ENCODE measurements at regions not wholly inside any gene's neighbourhood (a gene's known extent, or its start where the extent isn't known, plus 50 kb on each side); places are given as distances from the start of the nearest gene placed in this dataset.

DNA sequence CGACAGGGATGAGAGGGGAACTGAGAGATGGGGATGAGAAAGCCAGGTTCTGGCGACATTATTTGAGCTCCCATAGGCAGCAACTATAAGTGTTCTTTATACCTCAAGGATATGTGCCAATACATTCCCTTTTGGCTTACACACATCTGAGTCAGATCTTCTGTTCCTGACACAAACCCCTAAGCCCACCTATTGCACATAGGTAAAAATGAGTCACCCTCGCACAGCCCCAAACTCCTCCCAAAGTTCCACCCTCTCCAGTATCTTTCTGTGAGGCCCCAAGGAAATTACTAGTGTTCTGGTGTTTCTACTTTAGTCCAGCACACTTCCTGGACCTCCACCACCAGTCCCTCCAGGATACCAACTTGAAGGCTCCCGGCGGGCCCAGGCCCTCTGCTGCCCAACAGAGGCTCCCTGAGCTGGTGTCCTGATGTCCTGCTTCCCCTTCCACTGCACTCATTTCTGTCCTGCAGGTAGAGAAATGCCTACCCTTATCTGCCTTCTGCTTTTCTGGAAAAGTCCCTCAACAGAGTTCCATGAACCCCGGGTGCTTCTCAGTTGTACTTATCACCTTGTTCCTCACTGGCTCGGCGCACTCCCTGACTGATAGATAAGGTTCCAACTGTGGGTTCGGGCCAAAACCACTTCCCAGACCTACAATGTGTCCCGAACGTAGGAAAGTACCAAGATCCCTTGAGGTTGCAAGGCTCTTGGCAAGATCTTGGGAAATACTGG lies 125.5 kb downstream of the EN1 start (continued):
- TF ChIP-seq, protein P1, sequence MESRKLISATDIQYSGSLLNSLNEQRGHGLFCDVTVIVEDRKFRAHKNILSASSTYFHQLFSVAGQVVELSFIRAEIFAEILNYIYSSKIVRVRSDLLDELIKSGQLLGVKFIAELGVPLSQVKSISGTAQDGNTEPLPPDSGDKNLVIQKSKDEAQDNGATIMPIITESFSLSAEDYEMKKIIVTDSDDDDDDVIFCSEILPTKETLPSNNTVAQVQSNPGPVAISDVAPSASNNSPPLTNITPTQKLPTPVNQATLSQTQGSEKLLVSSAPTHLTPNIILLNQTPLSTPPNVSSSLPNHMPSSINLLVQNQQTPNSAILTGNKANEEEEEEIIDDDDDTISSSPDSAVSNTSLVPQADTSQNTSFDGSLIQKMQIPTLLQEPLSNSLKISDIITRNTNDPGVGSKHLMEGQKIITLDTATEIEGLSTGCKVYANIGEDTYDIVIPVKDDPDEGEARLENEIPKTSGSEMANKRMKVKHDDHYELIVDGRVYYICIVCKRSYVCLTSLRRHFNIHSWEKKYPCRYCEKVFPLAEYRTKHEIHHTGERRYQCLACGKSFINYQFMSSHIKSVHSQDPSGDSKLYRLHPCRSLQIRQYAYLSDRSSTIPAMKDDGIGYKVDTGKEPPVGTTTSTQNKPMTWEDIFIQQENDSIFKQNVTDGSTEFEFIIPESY (IDR thresholded peaks at IDR 0.05; ENCODE audit: borderline replicate concordance, low read depth) = no peak
- TF ChIP-seq RFX5 (IDR thresholded peaks at IDR 0.05; ENCODE audit: low read length) (no peak), FOSL2 (IDR thresholded peaks at IDR 0.05; ENCODE audit: borderline replicate concordance, low read depth) (no peak), SIN3A (IDR thresholded peaks at IDR 0.05; ENCODE audit: borderline replicate concordance, low read depth, low read length) (no peak)
- TF ChIP-seq, protein P2, sequence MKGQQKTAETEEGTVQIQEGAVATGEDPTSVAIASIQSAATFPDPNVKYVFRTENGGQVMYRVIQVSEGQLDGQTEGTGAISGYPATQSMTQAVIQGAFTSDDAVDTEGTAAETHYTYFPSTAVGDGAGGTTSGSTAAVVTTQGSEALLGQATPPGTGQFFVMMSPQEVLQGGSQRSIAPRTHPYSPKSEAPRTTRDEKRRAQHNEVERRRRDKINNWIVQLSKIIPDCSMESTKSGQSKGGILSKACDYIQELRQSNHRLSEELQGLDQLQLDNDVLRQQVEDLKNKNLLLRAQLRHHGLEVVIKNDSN (IDR thresholded peaks at IDR 0.05; ENCODE audit: borderline replicate concordance, low read depth) = no peak

DNA sequence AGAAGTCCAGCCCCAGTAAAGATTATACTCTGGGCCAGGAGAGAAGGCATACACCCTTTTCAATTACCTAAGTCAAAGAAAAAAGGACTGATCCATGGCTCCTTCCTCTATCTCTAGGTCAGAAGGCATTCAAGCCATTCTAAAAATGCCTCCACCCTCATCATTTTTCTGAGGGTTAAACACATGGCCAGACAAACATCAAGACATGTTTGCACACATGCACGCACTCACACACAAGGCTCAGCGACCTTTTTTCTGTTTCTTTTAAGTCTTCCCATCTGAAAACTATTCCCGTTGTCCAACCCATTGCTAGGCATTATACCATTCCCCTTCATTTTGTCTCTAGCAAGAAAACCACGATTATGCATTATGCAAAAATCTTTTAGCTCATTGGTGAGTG lies 126.6 kb downstream of the EN1 start:
- no peaks in the 10 kb centered on the region for H3K4me1 ChIP-seq (ENCODE audit: control insufficient read depth in 1 of 2, insufficient read depth in 2 of 2, low read depth in 1 of 2, low read length in 1 of 2)
- no peaks in the 10 kb centered on the region for H3K9me3 ChIP-seq
- H3K79me2 ChIP-seq (ENCODE audit: insufficient read depth) = no peaks in the 10 kb centered on the region
- H3F3A ChIP-seq (replicated peaks; ENCODE audit: insufficient read depth) = no peaks in the 10 kb centered on the region
- POLR2A ChIA-PET = no interaction called here
- WGBS (ENCODE audit: low lambda C conversion rate) = 57% methylated on average over 4 of the region's 4 CpGs
- no peaks in the 10 kb centered on the region for H3K36me3 ChIP-seq (replicated peaks in 1 of 2; ENCODE audit: control insufficient read depth in 1 of 2, insufficient read depth in 2 of 2, low read length in 1 of 2)
- no peak overlapping the region for H2AFZ ChIP-seq (ENCODE audit: low read depth)
- no peak overlapping the region for H3K4me2 ChIP-seq
- DNase-seq = no peak
- no peaks in the 10 kb centered on the region for H4K20me1 ChIP-seq (ENCODE audit: insufficient read depth)
- H3K27me3 ChIP-seq (ENCODE audit: insufficient read depth) = peaks cover 6% of the 10 kb centered on the region; the same call in 1 of the 2 replicates
- CTCF ChIA-PET = interaction anchor here (0.6 kb wide), 1 partner anchor 106 kb away, joined by 3 read pairs; no protein-coding TSS in a partner anchor
- H3K4me3 ChIP-seq (ENCODE audit: low read depth in 2 of 2, low read length in 1 of 2) = no peak overlapping the region
- no peak overlapping the region for H3K9ac ChIP-seq
- H3K9me2 ChIP-seq = no peaks in the 10 kb centered on the region
- no peak overlapping the region for H3K27ac ChIP-seq (ENCODE audit: low read depth in 2 of 2, low read length in 1 of 2)
- TF ChIP-seq SMC3 (IDR thresholded peaks at IDR 0.05; ENCODE audit: low read depth, low read length) = no peak
- TF ChIP-seq ELF1 (IDR thresholded peaks at IDR 0.05) = no peak
- TF ChIP-seq, protein P3, sequence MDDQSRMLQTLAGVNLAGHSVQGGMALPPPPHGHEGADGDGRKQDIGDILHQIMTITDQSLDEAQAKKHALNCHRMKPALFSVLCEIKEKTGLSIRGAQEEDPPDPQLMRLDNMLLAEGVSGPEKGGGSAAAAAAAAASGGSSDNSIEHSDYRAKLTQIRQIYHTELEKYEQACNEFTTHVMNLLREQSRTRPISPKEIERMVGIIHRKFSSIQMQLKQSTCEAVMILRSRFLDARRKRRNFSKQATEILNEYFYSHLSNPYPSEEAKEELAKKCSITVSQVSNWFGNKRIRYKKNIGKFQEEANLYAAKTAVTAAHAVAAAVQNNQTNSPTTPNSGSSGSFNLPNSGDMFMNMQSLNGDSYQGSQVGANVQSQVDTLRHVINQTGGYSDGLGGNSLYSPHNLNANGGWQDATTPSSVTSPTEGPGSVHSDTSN (IDR thresholded peaks at IDR 0.05) = no peak
- no peak for TF ChIP-seq JUND (IDR thresholded peaks at IDR 0.05)
- TF ChIP-seq EP300 (IDR thresholded peaks at IDR 0.05; ENCODE audit: borderline replicate concordance in 1 of 2, low read depth in 1 of 2, low read length in 1 of 2) = no peak
- TF ChIP-seq, protein P4, sequence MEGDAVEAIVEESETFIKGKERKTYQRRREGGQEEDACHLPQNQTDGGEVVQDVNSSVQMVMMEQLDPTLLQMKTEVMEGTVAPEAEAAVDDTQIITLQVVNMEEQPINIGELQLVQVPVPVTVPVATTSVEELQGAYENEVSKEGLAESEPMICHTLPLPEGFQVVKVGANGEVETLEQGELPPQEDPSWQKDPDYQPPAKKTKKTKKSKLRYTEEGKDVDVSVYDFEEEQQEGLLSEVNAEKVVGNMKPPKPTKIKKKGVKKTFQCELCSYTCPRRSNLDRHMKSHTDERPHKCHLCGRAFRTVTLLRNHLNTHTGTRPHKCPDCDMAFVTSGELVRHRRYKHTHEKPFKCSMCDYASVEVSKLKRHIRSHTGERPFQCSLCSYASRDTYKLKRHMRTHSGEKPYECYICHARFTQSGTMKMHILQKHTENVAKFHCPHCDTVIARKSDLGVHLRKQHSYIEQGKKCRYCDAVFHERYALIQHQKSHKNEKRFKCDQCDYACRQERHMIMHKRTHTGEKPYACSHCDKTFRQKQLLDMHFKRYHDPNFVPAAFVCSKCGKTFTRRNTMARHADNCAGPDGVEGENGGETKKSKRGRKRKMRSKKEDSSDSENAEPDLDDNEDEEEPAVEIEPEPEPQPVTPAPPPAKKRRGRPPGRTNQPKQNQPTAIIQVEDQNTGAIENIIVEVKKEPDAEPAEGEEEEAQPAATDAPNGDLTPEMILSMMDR (IDR thresholded peaks at IDR 0.05) = no peak
- TF ChIP-seq, protein P5, sequence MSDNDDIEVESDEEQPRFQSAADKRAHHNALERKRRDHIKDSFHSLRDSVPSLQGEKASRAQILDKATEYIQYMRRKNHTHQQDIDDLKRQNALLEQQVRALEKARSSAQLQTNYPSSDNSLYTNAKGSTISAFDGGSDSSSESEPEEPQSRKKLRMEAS (IDR thresholded peaks at IDR 0.05; ENCODE audit: low read depth) = no peak
- TF ChIP-seq RFX5 (IDR thresholded peaks at IDR 0.05; ENCODE audit: low read length) = no peak
- TF ChIP-seq POLR2AphosphoS5 (IDR thresholded peaks at IDR 0.05; ENCODE audit: low read depth, low read length) = no peak
